Inflammatory macrophage treated with lipopolysaccharide for 1 hour (primary cell): ENCODE measurements at regions not wholly inside any gene's neighbourhood (a gene's known extent, or its start where the extent isn't known, plus 50 kb on each side); places are given as distances from the start of the nearest gene placed in this dataset.
"Not testable (repeated sequence)": the region's sequence is repeated elsewhere in the genome, so short reads cannot be mapped to it uniquely, and the experiment has no call there.

Experiments
- DNase-seq, 2 donors: peaks; one replicate each; pipeline ENCODE4 v3.0.0-alpha.2; 2020 to 2022

GRCh38 chr13:81305928-81306327 lies 965.0 kb upstream of the SPRY2 start:
- no peak for DNase-seq

GRCh38 chr13:81304121-81304659 lies 963.3 kb upstream of the SPRY2 start:
- DNase-seq = no peak

GRCh38 chr13:81302677-81303076 lies 961.8 kb upstream of the SPRY2 start:
- DNase-seq = no peak

- no peak for DNase-seq
Measured at GRCh38 chr13:81302125-81302524, 961.2 kb upstream of the SPRY2 start.

- DNase-seq = no peak
Measured at GRCh38 chr13:81295177-81295576, 954.3 kb upstream of the SPRY2 start.

- no peak for DNase-seq
Measured at GRCh38 chr13:81293594-81294164, 952.8 kb upstream of the SPRY2 start.

GRCh38 chr13:81283561-81283960 lies 942.6 kb upstream of the SPRY2 start:
- no peak for DNase-seq

- no peak for DNase-seq
Measured at GRCh38 chr13:81283062-81283461, 942.1 kb upstream of the SPRY2 start.

GRCh38 chr13:81275666-81276258 lies 934.8 kb upstream of the SPRY2 start:
- no peak for DNase-seq

- DNase-seq = no peak
Measured at GRCh38 chr13:81247711-81248110, 906.8 kb upstream of the SPRY2 start.

GRCh38 chr13:81246556-81246955 lies 905.6 kb upstream of the SPRY2 start:
- no peak for DNase-seq

- DNase-seq = no peak
Measured at GRCh38 chr13:81244011-81244410, 903.1 kb upstream of the SPRY2 start.

- DNase-seq = no peak
Measured at GRCh38 chr13:81230386-81230785, 889.5 kb upstream of the SPRY2 start.

- not testable (repeated sequence) for DNase-seq
Measured at GRCh38 chr13:81226830-81227229, 885.9 kb upstream of the SPRY2 start.

- DNase-seq = no peak
Measured at GRCh38 chr13:81224209-81224833, 883.4 kb upstream of the SPRY2 start.

- DNase-seq = no peak
Measured at GRCh38 chr13:81223778-81224177, 882.9 kb upstream of the SPRY2 start.

- no peak for DNase-seq
Measured at GRCh38 chr13:81211713-81212112, 870.8 kb upstream of the SPRY2 start.

- DNase-seq = no peak
Measured at GRCh38 chr13:81207636-81208035, 866.7 kb upstream of the SPRY2 start.

GRCh38 chr13:81207231-81207630 lies 866.3 kb upstream of the SPRY2 start:
- DNase-seq = no peak

GRCh38 chr13:81203783-81204182 lies 862.9 kb upstream of the SPRY2 start:
- DNase-seq = no peak

- no peak for DNase-seq
Measured at GRCh38 chr13:81199956-81200355, 859.0 kb upstream of the SPRY2 start.

- no peak for DNase-seq
Measured at GRCh38 chr13:81197966-81198365, 857.0 kb upstream of the SPRY2 start.

- DNase-seq = no peak
Measured at GRCh38 chr13:81197483-81197882, 856.6 kb upstream of the SPRY2 start.

GRCh38 chr13:81194362-81194761 lies 853.4 kb upstream of the SPRY2 start:
- DNase-seq = no peak
